ENCODE measurements at regions not wholly inside any gene's neighbourhood (a gene's known extent, or its start where the extent isn't known, plus 50 kb on each side); places are given as distances from the start of the nearest gene placed in this dataset.

DNA sequence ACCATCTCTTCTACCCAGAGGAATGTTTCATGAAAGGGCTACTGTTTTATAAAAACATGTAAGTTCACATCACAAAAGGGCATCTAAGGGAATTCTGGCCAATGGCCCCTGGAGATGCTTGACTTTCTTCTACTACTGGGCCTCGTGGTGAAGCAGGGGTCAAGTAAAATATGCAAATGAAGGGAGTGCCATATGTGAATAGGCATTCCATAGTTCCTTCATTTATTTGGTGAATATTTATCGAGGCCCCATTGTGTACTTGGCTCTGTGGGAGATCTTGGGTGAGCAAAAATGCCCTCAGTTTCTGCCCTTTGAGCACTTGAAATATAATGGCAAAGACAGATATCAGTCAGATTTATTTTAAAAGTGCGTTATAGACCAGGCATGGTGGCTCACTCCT is 101.3 kb upstream of the CACNA2D3 start:
- Histone ChIP-seq H3K4me3 (no peak overlapping the region), H3K4me1 (ENCODE audit: insufficient read depth) (no peaks in the 10 kb centered on the region), H3K36me3 (ENCODE audit: insufficient read depth) (no peaks in the 10 kb centered on the region), H3K9me2 (ENCODE audit: insufficient read depth) (no peaks in the 10 kb centered on the region), H3K27ac (ENCODE audit: low read depth) (no peak overlapping the region), H3F3A (replicated peaks; ENCODE audit: low read depth) (no peaks in the 10 kb centered on the region), H4K20me1 (replicated peaks; ENCODE audit: insufficient read depth) (no peaks in the 10 kb centered on the region), H3K79me2 (replicated peaks; ENCODE audit: insufficient read depth) (no peaks in the 10 kb centered on the region), H3K27me3 (ENCODE audit: insufficient read depth) (no peaks in the 10 kb centered on the region), H3K4me2 (no peak overlapping the region), H2AFZ (no peak overlapping the region)
- H3K27me3 Mint-ChIP-seq (ENCODE audit: insufficient read depth, low read depth, poor library complexity): no peaks in the 10 kb centered on the region
- H3K36me3 Mint-ChIP-seq (ENCODE audit: low read depth): no peaks in the 10 kb centered on the region; the same call in 2 of the 3 replicates
- H3K4me3 Mint-ChIP-seq: no peak overlapping the region
- no peak overlapping the region for H3K27ac Mint-ChIP-seq
- H3K9me3 Mint-ChIP-seq: peaks cover 12% of the 10 kb centered on the region; the same call in 2 of the 3 replicates
- no peak for DNase-seq (ENCODE audit: low spot score)
- TF ChIP-seq STAT1 (IDR thresholded peaks at IDR 0.05; ENCODE audit: unreplicated experiment) (no peak), ZNF462 (CRISPR knock-in tag; IDR thresholded peaks at IDR 0.05) (no peak), ZNF114 (CRISPR knock-in tag; IDR thresholded peaks at IDR 0.05) (no peak), EZH2 (IDR thresholded peaks at IDR 0.05; ENCODE audit: low read depth, unreplicated experiment) (no peak)
- TF ChIP-seq, protein P1, sequence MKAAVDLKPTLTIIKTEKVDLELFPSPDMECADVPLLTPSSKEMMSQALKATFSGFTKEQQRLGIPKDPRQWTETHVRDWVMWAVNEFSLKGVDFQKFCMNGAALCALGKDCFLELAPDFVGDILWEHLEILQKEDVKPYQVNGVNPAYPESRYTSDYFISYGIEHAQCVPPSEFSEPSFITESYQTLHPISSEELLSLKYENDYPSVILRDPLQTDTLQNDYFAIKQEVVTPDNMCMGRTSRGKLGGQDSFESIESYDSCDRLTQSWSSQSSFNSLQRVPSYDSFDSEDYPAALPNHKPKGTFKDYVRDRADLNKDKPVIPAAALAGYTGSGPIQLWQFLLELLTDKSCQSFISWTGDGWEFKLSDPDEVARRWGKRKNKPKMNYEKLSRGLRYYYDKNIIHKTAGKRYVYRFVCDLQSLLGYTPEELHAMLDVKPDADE (IDR thresholded peaks at IDR 0.05): no peak
- TF ChIP-seq, protein P2, sequence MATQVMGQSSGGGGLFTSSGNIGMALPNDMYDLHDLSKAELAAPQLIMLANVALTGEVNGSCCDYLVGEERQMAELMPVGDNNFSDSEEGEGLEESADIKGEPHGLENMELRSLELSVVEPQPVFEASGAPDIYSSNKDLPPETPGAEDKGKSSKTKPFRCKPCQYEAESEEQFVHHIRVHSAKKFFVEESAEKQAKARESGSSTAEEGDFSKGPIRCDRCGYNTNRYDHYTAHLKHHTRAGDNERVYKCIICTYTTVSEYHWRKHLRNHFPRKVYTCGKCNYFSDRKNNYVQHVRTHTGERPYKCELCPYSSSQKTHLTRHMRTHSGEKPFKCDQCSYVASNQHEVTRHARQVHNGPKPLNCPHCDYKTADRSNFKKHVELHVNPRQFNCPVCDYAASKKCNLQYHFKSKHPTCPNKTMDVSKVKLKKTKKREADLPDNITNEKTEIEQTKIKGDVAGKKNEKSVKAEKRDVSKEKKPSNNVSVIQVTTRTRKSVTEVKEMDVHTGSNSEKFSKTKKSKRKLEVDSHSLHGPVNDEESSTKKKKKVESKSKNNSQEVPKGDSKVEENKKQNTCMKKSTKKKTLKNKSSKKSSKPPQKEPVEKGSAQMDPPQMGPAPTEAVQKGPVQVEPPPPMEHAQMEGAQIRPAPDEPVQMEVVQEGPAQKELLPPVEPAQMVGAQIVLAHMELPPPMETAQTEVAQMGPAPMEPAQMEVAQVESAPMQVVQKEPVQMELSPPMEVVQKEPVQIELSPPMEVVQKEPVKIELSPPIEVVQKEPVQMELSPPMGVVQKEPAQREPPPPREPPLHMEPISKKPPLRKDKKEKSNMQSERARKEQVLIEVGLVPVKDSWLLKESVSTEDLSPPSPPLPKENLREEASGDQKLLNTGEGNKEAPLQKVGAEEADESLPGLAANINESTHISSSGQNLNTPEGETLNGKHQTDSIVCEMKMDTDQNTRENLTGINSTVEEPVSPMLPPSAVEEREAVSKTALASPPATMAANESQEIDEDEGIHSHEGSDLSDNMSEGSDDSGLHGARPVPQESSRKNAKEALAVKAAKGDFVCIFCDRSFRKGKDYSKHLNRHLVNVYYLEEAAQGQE (IDR thresholded peaks at IDR 0.05; ENCODE audit: unreplicated experiment): no peak
- no peak for ATAC-seq
- H3K4me1 Mint-ChIP-seq: no peaks in the 10 kb centered on the region
